NCI-H460 (cell line): ENCODE measurements at regions not wholly inside any gene's neighbourhood (a gene's known extent, or its start where the extent isn't known, plus 50 kb on each side); places are given as distances from the start of the nearest gene placed in this dataset.

Experiments
- DNase-seq: peaks from one replicate; pipeline ENCODE4 v3.0.0-alpha.2; 2016; ENCODE audit warnings: low read depth; ENCODE audit errors: extremely low read depth

DNA sequence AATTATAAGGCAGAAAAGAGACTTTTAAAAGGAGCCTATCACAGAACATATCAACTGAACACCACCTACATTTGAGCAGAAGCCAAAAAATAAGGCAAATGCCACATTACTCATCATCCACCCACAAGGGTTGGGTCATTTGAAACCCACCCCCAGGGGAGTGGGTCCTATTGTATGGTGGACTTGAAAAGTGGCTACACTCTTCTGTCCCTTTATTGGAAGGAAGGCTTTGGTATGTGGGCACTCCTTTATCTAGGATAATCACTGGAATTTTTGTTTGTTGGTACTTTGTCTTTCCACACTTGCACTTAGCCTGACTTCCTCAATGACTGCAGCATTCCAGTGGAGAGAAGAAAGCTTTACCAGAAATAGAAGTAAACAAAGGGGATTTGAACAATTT is 157.2 kb upstream of the COL11A1 start:
- DNase-seq: no peak

GRCh38 chr1:103259982-103260381 is 151.7 kb upstream of the COL11A1 start:
- no peak for DNase-seq

- DNase-seq: no peak
These were observed 148.2 kb upstream of the COL11A1 start for GRCh38 chr1:103256490-103256889.

- DNase-seq: no peak
These were observed 146.4 kb upstream of the COL11A1 start for GRCh38 chr1:103254691-103255090.

DNA sequence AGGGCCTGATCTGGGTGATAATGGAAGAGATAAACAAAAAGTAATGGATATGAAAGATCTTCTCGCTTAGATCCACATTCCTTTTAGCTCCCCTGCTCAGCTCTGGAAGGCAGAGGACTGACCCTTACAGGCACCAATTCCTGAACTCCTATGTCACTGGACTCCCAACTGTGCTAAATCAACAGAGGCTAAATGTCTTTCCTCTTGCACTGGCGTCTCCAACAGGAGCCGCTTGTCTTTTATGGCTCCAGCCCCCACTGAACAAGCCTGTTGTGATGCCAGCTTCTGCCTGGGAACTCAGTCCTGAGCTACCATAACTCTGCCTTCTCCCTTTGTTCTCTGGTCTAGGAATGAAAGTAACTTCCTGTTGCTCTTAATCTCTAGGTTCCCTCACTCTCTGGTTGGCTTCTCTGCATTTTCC is 142.1 kb upstream of the COL11A1 start:
- peak; percentile 0 for DNase-seq

DNA sequence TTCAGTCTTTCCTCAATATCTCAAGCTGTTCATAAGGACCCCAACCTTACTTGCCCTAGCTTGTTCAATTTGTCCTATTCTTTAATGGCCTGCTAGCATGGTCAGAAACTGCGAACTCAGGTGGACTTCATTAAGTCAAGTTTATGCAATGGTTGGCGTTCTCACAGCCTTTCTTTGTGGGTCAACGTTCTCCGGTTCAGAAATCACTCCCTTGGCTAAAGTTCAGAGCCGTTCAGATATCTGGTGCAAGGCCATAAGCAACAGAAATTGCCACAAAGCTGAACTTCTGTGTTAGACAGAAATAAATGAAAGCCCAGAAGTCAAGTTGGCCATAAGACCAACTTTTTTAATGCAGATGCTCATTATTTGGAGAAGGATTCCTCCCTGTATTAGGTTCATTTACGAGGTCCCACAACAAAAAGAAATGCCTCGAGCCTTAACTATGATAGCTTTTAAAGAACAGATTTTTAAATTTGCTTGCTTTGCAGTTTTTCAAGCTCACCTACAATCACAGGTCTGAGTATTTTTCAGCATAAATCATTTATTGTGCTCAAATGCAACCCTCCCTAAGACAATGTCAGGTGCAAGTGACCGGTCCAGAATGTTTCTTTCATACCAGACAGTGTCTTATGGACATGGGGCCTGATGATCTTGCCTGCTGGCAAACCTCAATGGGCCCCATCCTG is 140.2 kb upstream of the COL11A1 start:
- DNase-seq: no peak

DNA sequence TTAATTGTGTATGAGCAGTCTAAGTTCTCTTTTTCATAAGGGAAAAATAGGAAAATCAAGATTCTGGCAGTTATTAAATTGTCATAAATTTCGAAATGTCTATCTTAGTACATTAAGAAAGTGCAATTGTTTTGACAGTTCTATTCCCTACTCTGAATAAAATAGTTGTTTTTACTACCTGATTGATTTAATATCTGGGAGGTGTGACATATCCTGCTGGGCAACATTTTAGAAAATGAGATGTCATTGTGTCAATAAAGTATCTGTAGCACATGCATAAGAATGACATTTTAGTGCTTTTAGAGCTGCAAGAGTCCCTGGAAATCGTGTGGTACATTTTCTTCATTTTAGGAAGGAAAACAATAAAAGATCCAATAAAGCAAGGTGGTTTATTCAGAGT is 139.2 kb upstream of the COL11A1 start:
- DNase-seq: no peak

GRCh38 chr1:103243481-103243880 is 135.2 kb upstream of the COL11A1 start:
- no peak for DNase-seq

DNA sequence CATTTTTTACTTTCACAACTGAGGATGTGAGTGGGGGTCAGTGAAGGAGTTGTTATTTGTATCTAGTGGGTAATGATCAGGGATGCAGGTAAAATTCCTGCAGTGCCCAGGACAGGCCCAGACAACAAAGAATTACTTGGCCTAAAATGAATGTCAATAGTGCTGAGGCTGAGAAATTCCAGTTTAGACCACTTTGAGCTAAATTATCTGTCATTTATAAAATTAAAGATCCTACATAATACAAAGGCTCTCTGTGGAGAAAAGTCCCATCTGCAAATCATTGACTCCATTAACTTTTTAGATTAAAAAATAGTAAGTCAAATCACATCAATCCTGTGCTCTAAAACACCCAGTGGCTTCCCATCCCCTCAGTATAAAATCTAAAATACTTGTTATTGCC is 130.7 kb upstream of the COL11A1 start:
- DNase-seq: no peak

DNA sequence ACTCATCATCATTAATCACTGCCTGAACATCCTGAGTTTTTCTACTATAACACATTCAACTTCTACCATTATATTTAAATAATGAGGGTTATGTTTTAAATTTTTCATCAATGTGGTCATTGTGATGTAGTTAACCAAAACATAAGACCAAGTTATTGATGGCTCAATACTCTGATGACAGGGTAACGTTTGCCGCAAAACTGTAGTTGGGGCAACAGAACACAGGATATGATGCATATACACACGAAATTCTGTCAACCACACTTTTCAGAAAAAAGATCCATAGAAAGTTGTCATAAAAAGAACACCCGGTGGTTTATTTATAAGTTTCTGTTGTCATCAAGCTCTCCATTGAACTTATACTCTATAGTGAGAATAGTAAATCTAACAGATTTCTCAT is 121.7 kb upstream of the COL11A1 start:
- no peak for DNase-seq

DNA sequence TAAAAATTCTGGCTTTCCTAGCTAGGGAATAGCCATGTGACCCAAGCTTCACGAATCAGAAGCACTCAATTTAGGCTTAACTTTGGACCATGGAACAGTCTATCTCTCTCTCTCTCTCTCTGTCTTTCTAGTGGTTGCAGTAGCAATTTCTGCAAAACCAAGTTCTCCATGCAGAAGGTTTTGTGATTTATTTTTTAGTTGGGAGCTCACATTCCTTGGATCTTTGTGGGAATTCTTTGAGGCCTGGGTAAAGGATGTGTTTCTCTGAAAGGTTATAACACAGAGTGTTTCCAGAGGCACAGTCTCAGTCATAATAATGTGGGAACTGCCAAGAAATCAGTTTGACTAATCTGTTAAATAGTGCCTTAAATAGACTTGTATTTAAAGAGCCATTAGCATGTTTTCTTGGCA is 112.3 kb upstream of the COL11A1 start:
- DNase-seq: no peak

- DNase-seq: no peak
These were observed 110.5 kb upstream of the COL11A1 start for GRCh38 chr1:103218821-103219220.

DNA sequence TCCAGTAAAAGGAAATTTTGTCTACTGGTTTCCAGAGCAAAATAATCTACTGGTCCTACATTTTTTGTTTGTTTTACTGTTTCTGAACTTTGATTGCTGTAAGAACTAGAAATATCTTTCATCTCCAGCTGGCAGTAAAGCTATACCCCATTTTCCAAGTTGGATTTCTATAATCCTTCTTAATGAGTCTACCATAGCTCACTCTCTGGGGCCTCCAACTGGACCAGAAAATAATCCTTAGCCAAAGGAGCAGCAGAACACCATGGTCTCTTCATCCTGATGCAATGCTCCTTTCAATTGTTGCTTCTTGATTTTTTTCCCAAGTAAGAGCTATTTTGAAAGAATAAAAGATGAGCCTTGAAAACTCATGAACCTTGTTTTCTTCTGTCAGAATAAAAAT is 110.0 kb upstream of the COL11A1 start:
- no peak for DNase-seq

DNA sequence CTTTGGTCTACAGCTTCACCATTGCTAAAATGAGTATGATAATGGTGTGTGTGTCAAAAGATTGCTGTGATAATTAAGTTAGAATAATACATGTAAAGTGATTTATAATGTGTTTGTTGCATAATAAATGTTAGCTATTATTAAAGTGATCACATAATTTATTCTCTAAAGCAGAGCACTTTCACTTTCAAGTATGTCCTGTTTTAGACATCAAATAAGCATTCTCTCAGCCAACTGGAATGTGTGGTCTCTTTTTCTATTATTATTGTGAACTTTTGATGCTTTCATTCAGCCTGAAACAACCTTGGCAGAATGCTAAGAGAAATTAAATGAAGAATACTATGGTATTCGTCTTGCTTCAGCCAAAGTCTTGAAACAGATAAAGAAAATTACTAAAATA is 102.8 kb upstream of the COL11A1 start:
- DNase-seq: no peak

DNA sequence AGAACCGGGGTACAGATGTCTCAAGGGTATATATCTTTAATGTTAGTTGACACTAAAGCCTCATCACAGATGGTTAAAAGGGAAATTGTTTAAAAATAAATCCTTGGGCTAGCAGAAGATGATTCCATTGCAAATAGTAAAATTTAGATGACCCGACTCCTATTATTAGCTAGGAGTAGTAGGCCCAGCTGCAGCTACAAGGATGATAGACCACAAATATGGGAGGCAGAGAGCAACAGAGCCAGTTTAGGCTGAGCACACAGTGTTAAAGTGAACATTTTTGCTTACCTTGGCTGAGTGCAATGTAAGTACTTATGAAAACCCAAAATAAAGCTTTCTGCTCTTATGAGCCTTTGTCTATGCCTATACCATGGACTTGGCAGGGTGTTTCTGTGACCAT is 100.5 kb upstream of the COL11A1 start:
- no peak for DNase-seq

DNA sequence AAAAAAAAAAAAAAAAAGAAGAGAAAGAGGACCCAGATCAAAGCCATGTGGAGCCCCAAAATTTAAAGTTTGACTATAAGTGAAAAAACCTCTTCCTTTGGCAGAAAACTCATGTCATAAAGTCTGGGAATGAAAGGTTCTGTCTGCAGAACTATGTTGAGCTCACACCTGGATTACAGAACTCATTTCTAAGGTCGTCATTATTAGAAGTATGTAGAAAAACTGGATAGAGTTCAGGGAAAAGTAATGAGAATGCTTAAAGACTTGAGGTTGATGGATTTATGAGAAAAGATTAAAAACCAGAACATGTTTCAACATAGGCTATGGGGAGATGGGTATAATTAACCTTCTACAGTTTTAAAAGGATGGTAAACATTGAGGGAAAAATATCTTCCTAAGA is 90.7 kb upstream of the COL11A1 start:
- DNase-seq: no peak

DNA sequence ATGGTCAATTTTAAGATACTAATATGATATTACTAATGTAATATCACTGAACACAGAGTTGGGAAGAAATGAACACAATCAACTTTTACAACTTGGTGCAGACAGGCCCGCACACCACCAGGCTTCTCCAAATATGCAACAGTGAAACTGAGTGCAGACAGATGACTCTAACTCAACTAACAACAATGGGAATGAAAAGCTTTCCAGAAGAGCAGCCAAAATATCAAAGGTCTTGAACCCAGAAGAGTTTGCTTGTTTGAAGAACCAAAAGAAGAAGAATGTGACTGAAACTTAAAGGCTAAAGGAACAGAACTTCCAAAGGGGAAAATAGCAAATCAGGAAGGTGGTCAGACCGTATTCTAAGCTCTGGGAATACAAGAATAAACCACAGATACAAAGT is 89.8 kb upstream of the COL11A1 start:
- no peak for DNase-seq

DNA sequence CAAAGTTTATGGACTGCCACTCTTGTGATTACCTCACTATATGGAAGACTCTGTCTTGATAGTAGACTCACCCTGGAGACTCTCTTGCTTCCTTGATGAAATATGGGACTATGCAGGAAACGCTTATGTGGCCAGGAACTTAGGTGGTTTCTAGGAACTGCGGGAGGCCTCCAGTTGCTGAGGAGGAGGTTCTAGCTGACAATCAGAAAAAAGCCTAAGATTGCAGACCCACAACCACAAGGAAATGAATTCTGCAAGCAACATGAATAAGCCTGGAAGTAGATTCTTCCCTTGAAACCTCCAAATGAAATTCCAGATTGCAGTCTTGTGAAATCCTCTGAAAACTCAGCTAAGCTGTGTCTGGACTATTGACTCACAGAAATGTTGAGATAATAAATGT is 88.9 kb upstream of the COL11A1 start:
- DNase-seq: no peak

- DNase-seq: no peak
These were observed 86.7 kb upstream of the COL11A1 start for GRCh38 chr1:103194984-103195383.

DNA sequence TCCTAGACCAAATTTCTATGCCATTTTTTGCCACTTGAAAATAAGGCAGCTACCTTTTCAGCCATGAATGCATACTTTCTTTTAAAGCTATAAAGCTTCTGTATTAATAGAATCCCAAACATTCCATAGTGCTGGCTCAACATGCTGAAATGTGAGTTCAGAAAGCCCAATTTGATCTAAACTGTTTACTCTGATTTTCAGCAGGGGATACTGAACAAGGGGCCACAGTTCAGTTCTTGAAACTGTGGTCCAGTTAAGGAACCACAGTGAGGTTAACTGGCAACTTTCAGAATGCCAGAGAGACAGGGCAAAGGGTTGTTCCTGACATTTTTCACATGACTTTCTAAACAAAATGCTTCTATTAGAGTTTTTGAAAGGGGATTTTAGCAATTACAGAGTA is 85.7 kb upstream of the COL11A1 start:
- no peak for DNase-seq

DNA sequence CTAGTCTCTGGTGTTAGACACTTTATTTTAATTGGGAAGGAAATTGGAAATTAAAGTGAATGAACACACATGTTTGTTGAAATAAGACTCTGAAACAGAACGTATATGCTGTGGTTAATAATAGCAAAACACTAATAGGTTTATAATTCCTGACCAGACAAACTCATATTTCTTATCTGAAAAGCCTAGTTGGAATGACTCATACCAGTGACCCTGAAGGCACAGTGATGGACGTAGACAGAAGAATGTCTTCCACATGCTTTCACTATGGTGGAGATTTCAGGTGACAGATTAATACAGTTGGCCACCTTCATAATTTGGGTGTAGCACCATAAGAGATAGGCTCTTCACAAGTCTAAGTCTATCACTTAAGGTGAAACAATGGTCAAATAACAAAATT is 83.0 kb upstream of the COL11A1 start:
- DNase-seq: no peak

DNA sequence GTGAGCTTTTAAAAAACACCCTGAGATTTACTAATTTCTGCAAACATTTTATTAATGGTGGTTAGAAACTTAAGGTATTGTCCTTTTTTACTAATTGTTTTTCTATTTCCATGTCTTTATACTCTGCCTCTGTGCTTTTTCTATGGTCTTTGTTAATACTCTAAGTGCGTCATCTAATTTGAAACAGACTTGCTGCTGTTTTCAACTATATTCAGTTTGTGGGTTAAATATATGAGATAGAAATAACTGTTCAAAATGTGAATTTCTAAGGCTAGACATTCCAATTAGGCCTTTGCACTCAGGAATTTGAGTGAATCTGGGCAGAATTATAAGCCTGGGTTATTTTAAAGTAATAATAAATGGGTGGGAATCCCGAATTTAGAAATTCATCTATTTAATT is 82.4 kb upstream of the COL11A1 start:
- DNase-seq: no peak

GRCh38 chr1:103187673-103188072 is 79.4 kb upstream of the COL11A1 start:
- no peak for DNase-seq
